GM18861 (cell line): ENCODE measurements at regions not wholly inside any gene's neighbourhood (a gene's known extent, or its start where the extent isn't known, plus 50 kb on each side); places are given as distances from the start of the nearest gene placed in this dataset.

Experiments
- ATAC-seq: cut with Tn5 transposase; IDR thresholded peaks from one replicate; pipeline ENCODE4 v1.9.1; 2021; ENCODE audit not compliant: unreplicated experiment

DNA sequence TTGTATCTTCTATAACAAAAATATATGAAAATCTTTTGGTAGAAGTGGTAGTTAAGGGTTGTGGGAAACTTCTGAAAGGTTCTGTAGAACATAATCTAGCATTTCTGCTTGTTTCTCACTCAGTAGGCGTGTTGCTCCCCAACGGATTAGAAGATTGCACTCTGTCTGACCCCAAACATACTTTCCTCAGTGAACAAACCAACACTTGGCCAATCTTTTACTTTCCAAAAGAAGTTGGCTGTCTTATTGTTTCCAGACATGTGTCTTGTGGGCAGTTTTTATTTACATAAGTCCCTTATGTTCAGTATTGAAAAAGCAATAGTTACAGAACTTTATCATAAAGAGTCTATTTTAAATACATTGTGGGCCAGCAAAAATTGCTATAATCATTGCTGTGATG lies 312.8 kb upstream of the EPHA5 start:
- ATAC-seq: no peak

DNA sequence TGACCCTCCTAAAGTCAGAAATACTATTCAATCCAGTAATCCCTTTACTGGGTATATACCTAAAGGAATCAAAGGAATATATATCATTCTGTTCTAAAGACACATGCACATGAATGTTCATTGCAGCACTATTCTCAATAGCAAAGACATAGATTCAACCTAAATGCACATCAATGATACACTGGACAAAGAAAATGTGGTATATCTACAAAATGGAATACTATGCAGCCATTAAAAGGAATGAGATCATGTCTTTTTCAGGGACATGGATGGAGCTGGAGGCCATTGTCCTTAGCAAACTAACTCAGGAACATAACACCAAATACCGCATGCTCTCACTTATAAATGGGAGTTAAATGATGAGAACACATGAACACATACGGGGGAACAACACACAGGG lies 306.0 kb upstream of the EPHA5 start:
- no peak for ATAC-seq

DNA sequence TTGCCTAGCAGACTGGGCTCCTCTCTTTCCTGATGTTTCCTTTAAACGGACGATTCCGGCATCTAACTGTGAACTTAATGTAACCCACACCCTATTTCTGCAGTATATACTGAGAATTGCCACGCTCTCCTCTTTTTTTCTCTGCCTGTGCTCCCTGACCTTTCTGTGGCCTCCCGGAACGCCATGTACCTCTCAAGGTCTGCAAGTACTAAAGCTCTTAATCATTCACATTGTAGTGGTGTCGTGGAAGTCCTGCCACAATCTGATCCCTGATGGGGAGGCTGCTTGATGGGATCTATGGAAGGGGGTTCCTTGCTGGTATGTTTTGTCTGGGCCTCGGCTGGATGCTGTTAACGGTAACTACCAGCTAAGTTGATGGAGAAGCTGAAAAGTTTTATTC lies 302.9 kb upstream of the EPHA5 start:
- no peak for ATAC-seq

DNA sequence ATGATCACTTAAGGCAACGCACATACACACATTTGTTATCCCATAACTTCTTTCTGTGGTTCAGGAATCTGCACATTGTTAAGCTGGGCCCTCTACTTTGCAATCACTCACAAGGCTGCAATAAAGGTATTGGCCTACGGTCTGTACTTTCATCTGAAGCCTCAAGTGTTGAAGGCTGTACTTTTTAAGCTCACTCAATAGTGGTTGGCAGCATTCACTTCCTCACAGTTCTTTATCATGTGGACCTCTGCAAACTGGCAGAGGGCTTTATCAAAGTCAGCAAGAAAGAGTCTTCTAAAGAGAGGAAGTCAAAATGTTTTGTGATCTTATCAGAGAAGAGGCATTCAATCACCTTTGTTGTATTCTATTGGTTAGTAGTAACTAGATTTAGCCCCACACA lies 301.4 kb upstream of the EPHA5 start:
- ATAC-seq: no peak

GRCh38 chr4:65968831-65969558 lies 298.7 kb upstream of the EPHA5 start:
- no peak for ATAC-seq

- no peak for ATAC-seq
Observed at GRCh38 chr4:65960751-65961150, 290.5 kb upstream of the EPHA5 start.

- ATAC-seq: no peak
Observed at GRCh38 chr4:65954416-65954815, 284.1 kb upstream of the EPHA5 start.

DNA sequence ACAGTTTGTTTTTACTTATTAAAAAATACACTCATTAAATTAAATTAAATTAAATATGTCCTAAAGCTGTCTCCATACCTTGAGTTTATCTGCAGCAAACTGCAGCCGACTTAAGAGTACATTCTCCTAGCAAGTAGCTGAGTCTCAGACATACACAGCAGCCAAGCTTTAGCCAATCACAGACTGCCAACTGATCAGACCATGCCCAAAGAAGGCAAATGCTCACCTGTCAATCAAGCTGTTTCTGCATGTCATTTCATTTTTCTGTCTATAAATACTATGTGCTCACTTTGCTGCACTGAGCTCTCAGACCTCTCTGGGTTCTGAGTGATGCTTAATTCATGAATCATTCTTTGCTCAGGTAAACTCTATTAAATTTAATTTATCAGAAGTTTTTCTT lies 280.9 kb upstream of the EPHA5 start:
- ATAC-seq: no peak

- ATAC-seq: no peak
Observed at GRCh38 chr4:65943076-65943475, 272.8 kb upstream of the EPHA5 start.

- no peak for ATAC-seq
Observed at GRCh38 chr4:65924843-65925242, 254.6 kb upstream of the EPHA5 start.

DNA sequence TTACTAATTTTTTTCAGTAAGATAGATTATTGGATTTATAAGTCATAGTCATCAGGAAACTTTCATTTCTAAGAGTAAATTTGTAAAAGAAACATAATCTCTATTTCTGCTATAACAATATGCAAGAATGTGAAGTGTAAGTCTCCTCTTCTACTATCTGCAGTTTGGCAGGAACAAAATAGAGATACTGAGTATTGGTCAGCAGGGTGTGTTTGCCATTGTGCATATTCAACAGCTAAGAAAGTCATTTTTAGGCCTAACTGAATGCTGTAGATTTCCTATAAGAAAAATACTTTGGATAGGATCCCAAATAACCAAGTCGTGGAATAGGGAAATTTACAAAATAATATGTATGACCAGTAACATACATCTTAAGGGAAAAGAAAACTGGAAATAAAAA lies 253.3 kb upstream of the EPHA5 start:
- no peak for ATAC-seq

DNA sequence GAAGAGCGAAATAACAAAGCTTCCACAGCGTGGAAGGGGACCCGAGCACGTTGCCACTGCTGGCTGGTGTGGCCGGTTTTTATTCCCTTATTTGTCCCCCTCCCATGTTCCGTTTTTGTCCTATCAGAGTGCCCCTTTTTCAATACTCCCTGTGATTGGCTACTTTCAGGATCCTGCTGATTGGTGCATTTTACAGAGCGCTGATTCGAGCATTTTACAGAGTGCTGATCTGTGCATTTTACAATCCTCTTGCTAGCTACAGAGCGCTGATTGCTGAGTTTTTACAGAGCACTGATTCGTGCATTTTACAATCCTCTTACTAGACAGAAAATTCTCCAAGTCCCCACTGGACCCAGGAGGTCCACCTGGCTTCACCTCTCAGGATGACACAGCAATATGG lies 250.9 kb upstream of the EPHA5 start:
- ATAC-seq: no peak

DNA sequence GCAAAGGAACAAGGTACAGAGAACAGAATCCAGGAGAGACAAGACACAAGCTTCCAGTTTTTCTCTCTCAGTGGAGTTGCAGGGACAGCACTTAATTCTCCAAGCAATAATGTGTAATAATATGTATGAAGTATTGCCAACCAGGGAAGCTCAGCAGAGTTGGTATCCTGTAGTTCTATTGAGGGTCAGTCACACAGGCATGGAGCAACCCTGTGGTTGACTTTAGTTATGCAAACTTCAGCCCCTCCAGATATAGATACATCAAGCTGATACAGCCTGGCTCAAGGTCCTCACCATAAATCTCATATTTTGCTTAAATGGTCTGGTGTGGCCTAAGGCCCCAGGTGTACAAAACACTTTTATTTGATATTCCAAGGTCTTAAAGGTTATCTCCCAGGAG lies 248.6 kb upstream of the EPHA5 start:
- no peak for ATAC-seq

DNA sequence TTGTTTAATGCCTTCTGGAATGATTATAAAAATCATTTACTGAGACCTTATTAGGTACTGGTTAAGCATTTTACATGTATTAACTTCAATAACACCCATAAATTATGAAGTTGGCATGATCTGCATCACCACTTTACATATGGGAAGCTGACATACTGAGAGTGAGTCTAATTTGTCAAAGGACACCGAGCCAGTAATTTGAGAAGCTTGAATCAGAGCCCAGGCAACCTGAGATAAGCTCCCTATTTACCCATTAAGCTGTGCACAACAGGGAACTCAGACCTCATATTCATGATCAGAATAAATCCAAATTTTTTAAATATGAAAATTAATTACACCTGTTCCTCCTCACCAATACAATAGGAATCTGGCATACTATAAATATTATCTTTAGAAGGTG lies 247.9 kb upstream of the EPHA5 start:
- ATAC-seq: no peak

- ATAC-seq: no peak
Observed at GRCh38 chr4:65917486-65917885, 247.2 kb upstream of the EPHA5 start.

DNA sequence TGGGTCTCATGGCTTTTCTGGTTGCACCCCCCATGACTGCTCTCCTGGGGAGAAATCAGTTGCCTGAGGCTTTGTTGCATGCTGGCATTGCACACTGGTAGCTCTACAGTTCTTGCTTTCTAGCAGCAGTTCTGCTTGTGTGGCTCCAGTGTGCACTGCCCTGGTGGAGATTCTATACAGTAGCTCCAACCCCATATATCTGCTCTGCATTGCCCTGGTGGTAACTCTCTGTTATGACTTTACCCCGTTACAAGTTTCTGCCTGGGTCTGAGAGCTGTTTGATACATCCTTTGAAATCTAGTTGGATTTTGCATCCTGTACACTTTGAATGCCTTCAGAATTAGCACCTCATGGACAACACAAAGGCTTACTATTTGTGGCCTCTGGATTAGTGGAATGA lies 241.4 kb upstream of the EPHA5 start:
- ATAC-seq: no peak

GRCh38 chr4:65893957-65894755 lies 223.9 kb upstream of the EPHA5 start:
- no peak for ATAC-seq

GRCh38 chr4:65893271-65893670 lies 223.0 kb upstream of the EPHA5 start:
- ATAC-seq: no peak

DNA sequence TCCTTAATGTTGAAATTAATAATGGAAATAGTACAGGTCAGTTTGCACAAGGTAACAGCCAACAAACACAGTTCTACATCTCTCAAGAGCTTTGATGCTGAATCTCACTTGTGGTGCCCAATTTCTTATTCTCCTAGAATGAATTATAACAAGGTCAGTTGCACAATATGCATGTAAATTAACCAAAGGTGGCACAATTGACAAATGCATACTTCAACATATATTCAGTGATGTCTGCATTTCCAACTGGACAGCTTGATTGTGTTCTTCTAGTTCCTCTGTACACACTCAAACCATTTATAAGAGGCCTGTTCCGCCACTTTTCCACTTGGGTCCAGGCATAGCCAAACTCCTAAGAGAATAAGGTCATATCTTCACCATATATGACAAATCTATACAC lies 210.3 kb upstream of the EPHA5 start:
- no peak for ATAC-seq

DNA sequence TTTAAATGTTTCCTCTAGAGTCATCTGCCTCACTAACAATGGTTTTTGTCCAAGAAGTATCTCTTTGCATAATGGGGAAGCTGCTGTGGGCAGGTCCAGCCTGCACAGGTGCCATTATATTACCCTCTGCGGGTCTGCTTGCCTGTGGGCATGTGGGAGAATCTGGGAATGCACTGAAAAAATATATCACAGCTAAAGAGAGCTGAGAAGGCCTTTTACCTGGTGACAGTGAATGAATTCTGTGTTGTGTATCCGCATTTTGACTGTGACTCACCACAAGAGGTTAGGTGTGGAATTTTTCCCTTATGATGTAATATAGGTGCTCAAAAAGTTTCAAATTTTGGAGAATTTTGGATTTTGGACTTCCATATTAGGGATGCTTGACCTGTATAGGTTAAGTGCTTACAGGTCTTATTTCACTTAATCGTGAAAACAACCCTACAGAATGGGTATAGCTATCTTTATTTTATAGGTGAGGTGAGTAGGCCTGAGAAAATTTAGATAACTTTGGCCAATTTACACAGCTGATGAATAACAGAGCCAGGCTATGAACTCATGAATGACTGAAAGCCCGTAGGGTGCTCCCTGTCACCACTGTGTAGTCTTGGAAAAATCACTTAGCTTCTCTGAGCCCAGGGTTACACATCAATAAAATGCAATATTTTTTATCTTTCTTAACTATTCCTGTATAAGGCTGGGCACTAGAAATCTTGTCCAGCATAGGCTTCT lies 198.0 kb upstream of the EPHA5 start:
- ATAC-seq: no peak

DNA sequence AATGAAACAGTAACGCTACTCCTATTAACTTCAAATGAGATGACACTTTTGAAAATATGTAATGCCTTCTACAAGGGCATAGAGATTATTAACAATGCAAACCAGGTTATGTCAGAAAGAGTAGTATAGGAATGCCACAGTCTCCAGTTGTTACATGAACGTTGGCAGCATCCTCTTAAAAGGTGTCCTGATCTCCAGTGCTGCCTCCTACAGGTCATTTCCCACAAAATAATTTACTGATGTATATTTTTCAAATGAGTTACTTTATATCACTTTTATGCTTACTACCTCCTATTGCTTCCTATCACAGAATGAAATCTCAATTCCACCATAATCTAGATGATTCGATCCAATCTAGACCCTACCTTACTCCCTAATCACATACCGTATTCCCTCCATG lies 195.2 kb upstream of the EPHA5 start:
- no peak for ATAC-seq

DNA sequence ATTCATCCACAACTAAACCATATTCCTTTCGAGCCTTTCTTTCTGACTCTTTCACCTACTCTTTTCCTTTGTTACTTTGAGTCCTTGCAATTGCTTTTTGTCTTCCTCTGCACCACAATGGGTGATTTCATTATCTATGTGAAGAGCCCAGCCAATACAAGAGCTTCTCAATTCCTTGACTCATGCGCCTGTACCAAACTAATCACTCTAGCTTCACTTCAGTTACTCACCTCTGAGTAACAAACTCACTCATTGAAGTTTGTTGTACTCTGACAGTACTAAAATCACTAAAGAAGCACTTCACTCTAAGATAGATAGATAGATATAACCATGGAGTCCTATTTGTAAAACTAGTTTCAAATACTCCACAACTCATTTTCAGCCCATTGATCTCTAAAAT lies 191.7 kb upstream of the EPHA5 start:
- ATAC-seq: no peak
